SK-N-SH (cell line): ENCODE measurements at regions not wholly inside any gene's neighbourhood (a gene's known extent, or its start where the extent isn't known, plus 50 kb on each side); places are given as distances from the start of the nearest gene placed in this dataset.

Source experiments
- CTCF ChIP-seq: fragments of 200-600 bp; sonication (generic); IDR thresholded peaks from 2 replicates; pipeline ENCODE4 v1.6.1; 2017; ENCODE audit warnings: antibody characterized with exemption, mild to moderate bottlenecking, moderate library complexity
- FOXM1 ChIP-seq: IDR thresholded peaks from 2 replicates; pipeline ENCODE4 v1.4.0; 2012; ENCODE audit warnings: low read depth, mild to moderate bottlenecking
- JUND ChIP-seq: IDR thresholded peaks from 2 replicates; pipeline ENCODE4 v1.4.0; 2012
- MXI1 ChIP-seq: IDR thresholded peaks from 2 replicates; pipeline ENCODE4 v1.6.1; 2012; ENCODE audit warnings: mild to moderate bottlenecking, low read depth, low read length, improper control_type of control experiment
- RAD21 ChIP-seq: IDR thresholded peaks from 2 replicates; pipeline ENCODE4 v1.6.1; 2012; ENCODE audit warnings: mild to moderate bottlenecking, low read length
- RCOR1 ChIP-seq: fragments of 150-350 bp; IDR thresholded peaks from 2 replicates; pipeline ENCODE4 v1.6.1; 2017; ENCODE audit warnings: antibody characterized with exemption, low read length
- SIN3A ChIP-seq: IDR thresholded peaks from 2 replicates; pipeline ENCODE4 v1.6.1; 2012; ENCODE audit warnings: low read depth, mild to moderate bottlenecking, low read length, moderate library complexity, borderline replicate concordance
- SMC3 ChIP-seq: IDR thresholded peaks from 2 replicates; pipeline ENCODE4 v1.6.1; 2012; ENCODE audit warnings: low read depth, low read length, improper control_type of control experiment
- YY1 ChIP-seq: IDR thresholded peaks from 2 replicates; pipeline ENCODE4 v1.4.0; 2012; ENCODE audit warnings: low read depth, mild to moderate bottlenecking

GRCh38 chrX:63581398-63581797 lies 203.6 kb downstream of the ARHGEF9 start:
- TF ChIP-seq CTCF = no peak
- TF ChIP-seq MXI1 = no peak
- no peak for TF ChIP-seq RAD21
- no peak for TF ChIP-seq SIN3A
- no peak for TF ChIP-seq SMC3
- TF ChIP-seq JUND = no peak
- no peak for TF ChIP-seq FOXM1
- no peak for TF ChIP-seq YY1
- TF ChIP-seq RCOR1 = no peak
